Astrocyte (in vitro differentiated cells and primary cell): ENCODE measurements at regions not wholly inside any gene's neighbourhood (a gene's known extent, or its start where the extent isn't known, plus 50 kb on each side); places are given as distances from the start of the nearest gene placed in this dataset.
A peak's percentile ranks its signal among the peaks of the same experiment; 100 is the strongest.

Source experiments
- DNase-seq: peaks from one replicate; pipeline ENCODE4 v3.0.0-alpha.2; 2010; ENCODE audit warnings: low read depth
- FAIRE-seq: peaks from 2 replicates; lab custom pipeline; 2011; peaks lifted over from hg19 to GRCh38; lab: Jason Lieb, UNC
- H2AFZ ChIP-seq: 2 replicates; pipeline ENCODE4 v1.6.0; 2012; ENCODE audit warnings: low read depth, low read length, inconsistent platforms
- H3K27ac ChIP-seq: 2 replicates; pipeline ENCODE4 v1.5.1; 2011; ENCODE audit warnings: low read depth, low read length, inconsistent platforms
- H3K27me3 ChIP-seq: 2 replicates; pipeline ENCODE4 v1.6.0; 2011; ENCODE audit warnings: low read length, inconsistent platforms; ENCODE audit not compliant: insufficient read depth
- H3K36me3 ChIP-seq: 2 replicates; pipeline ENCODE4 v1.5.1; 2011; ENCODE audit warnings: low read length, inconsistent platforms; ENCODE audit not compliant: insufficient read depth
- H3K4me1 ChIP-seq: 2 replicates; pipeline ENCODE4 v1.5.1; 2011; ENCODE audit warnings: low read length, inconsistent platforms; ENCODE audit not compliant: insufficient read depth
- H3K4me2 ChIP-seq: 2 replicates; pipeline ENCODE4 v1.6.0; 2012; ENCODE audit warnings: low read length, inconsistent platforms
- H3K4me3 ChIP-seq: 2 replicates; pipeline ENCODE4 v1.5.1; 2011; ENCODE audit warnings: low read depth, mild to moderate bottlenecking, low read length, inconsistent platforms; ENCODE audit not compliant: insufficient read depth
- H3K79me2 ChIP-seq: 2 replicates; pipeline ENCODE4 v1.6.0; 2012; ENCODE audit warnings: mild to moderate bottlenecking, low read length, inconsistent platforms; ENCODE audit not compliant: insufficient read depth
- H3K9ac ChIP-seq: 2 replicates; pipeline ENCODE4 v1.6.0; 2012; ENCODE audit warnings: mild to moderate bottlenecking, low read length, inconsistent platforms
- H3K9me3 ChIP-seq: 2 replicates; pipeline ENCODE4 v1.5.1; 2012; ENCODE audit warnings: low read depth, mild to moderate bottlenecking, low read length, inconsistent platforms; ENCODE audit not compliant: insufficient read depth
- H4K20me1 ChIP-seq: 2 replicates; pipeline ENCODE4 v1.6.0; 2012; ENCODE audit warnings: low read length, inconsistent platforms; ENCODE audit not compliant: insufficient read depth
- H3K27ac Mint-ChIP-seq: one replicate; pipeline ENCODE4 v1.8.0; 2021; ENCODE audit warnings: mild to moderate bottlenecking, mixed read lengths; ENCODE audit not compliant: unreplicated experiment
- H3K27me3 Mint-ChIP-seq: one replicate; pipeline ENCODE4 v1.8.0; 2021; ENCODE audit warnings: low read depth, mixed read lengths; ENCODE audit not compliant: unreplicated experiment
- H3K36me3 Mint-ChIP-seq: one replicate; pipeline ENCODE4 v1.8.0; 2021; ENCODE audit warnings: low read depth, mixed read lengths; ENCODE audit not compliant: unreplicated experiment
- H3K4me1 Mint-ChIP-seq: one replicate; pipeline ENCODE4 v1.8.0; 2021; ENCODE audit warnings: low read depth, mixed read lengths; ENCODE audit not compliant: unreplicated experiment
- H3K4me3 Mint-ChIP-seq: one replicate; pipeline ENCODE4 v1.8.0; 2021; ENCODE audit warnings: mild to moderate bottlenecking, moderate library complexity, mixed read lengths; ENCODE audit not compliant: unreplicated experiment
- H3K9me3 Mint-ChIP-seq: one replicate; pipeline ENCODE4 v1.8.0; 2021; ENCODE audit warnings: mild to moderate bottlenecking, mixed read lengths; ENCODE audit not compliant: unreplicated experiment
- CTCF ChIP-seq: IDR thresholded peaks from 2 replicates; pipeline ENCODE4 v1.5.1; 2011; ENCODE audit warnings: low read depth, mild to moderate bottlenecking, inconsistent platforms, low read length, moderate library complexity; ENCODE audit not compliant: insufficient read depth
- EZH2 ChIP-seq: IDR thresholded peaks from 2 replicates; pipeline ENCODE4 v1.6.1; 2012; ENCODE audit warnings: mild to moderate bottlenecking, low read length, inconsistent platforms; ENCODE audit not compliant: insufficient read depth

- no peaks in the 10 kb centered on the region for H3K36me3 Mint-ChIP-seq
- Histone ChIP-seq H3K27ac (no peak overlapping the region), H3K9me3 (no peaks in the 10 kb centered on the region), H3K4me2 (no peak overlapping the region), H2AFZ (no peak overlapping the region), H3K79me2 (no peaks in the 10 kb centered on the region), H3K36me3 (no peaks in the 10 kb centered on the region), H4K20me1 (no peaks in the 10 kb centered on the region), H3K27me3 (no peaks in the 10 kb centered on the region), H3K4me3 (no peak overlapping the region), H3K9ac (no peak overlapping the region), H3K4me1 (no peaks in the 10 kb centered on the region)
- TF ChIP-seq EZH2 (no peak), CTCF (peak; percentile 52)
- H3K27ac Mint-ChIP-seq, result no peak overlapping the region
- H3K9me3 Mint-ChIP-seq, result peaks cover 2% of the 10 kb centered on the region
- no peak overlapping the region for H3K4me3 Mint-ChIP-seq
- no peak for FAIRE-seq
- H3K27me3 Mint-ChIP-seq, result no peaks in the 10 kb centered on the region
- peak; percentile 8 for DNase-seq
- no peaks in the 10 kb centered on the region for H3K4me1 Mint-ChIP-seq
Observed at GRCh38 chr11:90288212-90288821, 65.5 kb upstream of the CHORDC1 start.

- H3K36me3 ChIP-seq, result no peaks in the 10 kb centered on the region
Observed at GRCh38 chr11:90286640-90287039, 63.8 kb upstream of the CHORDC1 start.

More at GRCh38 chr11:90286640-90287039, 63.8 kb upstream of the CHORDC1 start:
- Histone ChIP-seq H3K4me3 (no peak overlapping the region), H3K79me2 (no peaks in the 10 kb centered on the region), H3K9me3 (no peaks in the 10 kb centered on the region), H3K27me3 (no peaks in the 10 kb centered on the region), H3K4me2 (no peak overlapping the region), H3K9ac (no peak overlapping the region), H2AFZ (no peak overlapping the region), H3K27ac (no peak overlapping the region), H3K4me1 (no peaks in the 10 kb centered on the region), H4K20me1 (no peaks in the 10 kb centered on the region)
- Mint-ChIP-seq H3K36me3 (no peaks in the 10 kb centered on the region), H3K27ac (no peak overlapping the region), H3K4me3 (no peak overlapping the region), H3K4me1 (no peaks in the 10 kb centered on the region), H3K27me3 (no peaks in the 10 kb centered on the region), H3K9me3 (peaks cover 2% of the 10 kb centered on the region)
- TF ChIP-seq CTCF (no peak), EZH2 (no peak)
- FAIRE-seq (no peak), DNase-seq (no peak)
